ENCODE measurements at regions not wholly inside any gene's neighbourhood (a gene's known extent, or its start where the extent isn't known, plus 50 kb on each side); places are given as distances from the start of the nearest gene placed in this dataset.

- H3K9me3 ChIP-seq: no peaks in the 10 kb centered on the region
- no peak overlapping the region for H3K27ac ChIP-seq
- H3K36me3 ChIP-seq: no peaks in the 10 kb centered on the region
- no peaks in the 10 kb centered on the region for H3K4me1 ChIP-seq
- no peaks in the 10 kb centered on the region for H3K27me3 ChIP-seq
- no peak for TF ChIP-seq CTCF (IDR thresholded peaks at IDR 0.05)
- no peak for TF ChIP-seq POLR2A (IDR thresholded peaks at IDR 0.05)
- H3K4me3 ChIP-seq: no peak overlapping the region
- no peak for DNase-seq
Observed at GRCh38 chr6:113127786-113128419, 729.2 kb upstream of the MARCKS start.

- H3K27ac ChIP-seq: no peak overlapping the region
- TF ChIP-seq POLR2A (IDR thresholded peaks at IDR 0.05): no peak
- TF ChIP-seq CTCF (IDR thresholded peaks at IDR 0.05): no peak
- H3K4me3 ChIP-seq: no peak overlapping the region
Observed at GRCh38 chr6:113128661-113129060, 728.5 kb upstream of the MARCKS start.

GRCh38 chr6:113129991-113130390 is 727.2 kb upstream of the MARCKS start:
- no peak overlapping the region for H3K4me3 ChIP-seq
- TF ChIP-seq CTCF (IDR thresholded peaks at IDR 0.05) (no peak), POLR2A (IDR thresholded peaks at IDR 0.05) (no peak)
- no peak for DNase-seq
- no peaks in the 10 kb centered on the region for H3K36me3 ChIP-seq
- H3K9me3 ChIP-seq: no peaks in the 10 kb centered on the region
- no peak overlapping the region for H3K27ac ChIP-seq
- H3K27me3 ChIP-seq: no peaks in the 10 kb centered on the region
- H3K4me1 ChIP-seq: no peaks in the 10 kb centered on the region

More at GRCh38 chr6:113128661-113129060, 728.5 kb upstream of the MARCKS start:
- H3K36me3 ChIP-seq: no peaks in the 10 kb centered on the region
- H3K27me3 ChIP-seq: no peaks in the 10 kb centered on the region
- H3K9me3 ChIP-seq: no peaks in the 10 kb centered on the region
- no peak for DNase-seq
- no peaks in the 10 kb centered on the region for H3K4me1 ChIP-seq

DNA sequence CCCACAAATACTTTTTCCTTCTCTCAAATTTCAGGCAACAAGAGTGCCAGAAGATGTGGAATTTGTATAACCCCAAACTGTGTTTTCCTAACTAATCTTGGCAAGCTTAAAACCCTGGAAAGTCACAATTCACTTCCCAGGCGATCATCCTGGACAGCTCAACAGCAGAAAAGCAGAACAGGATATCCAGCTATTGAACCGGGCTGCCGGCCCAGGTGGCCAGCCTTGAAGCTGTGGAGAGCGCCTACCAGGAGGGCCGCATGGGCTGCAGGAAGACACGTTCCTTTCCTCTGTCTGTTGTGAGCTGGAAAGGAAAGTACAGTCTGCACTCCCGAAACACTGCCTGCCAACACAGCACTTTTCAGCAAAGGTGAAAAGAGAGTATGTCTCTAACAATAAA is 719.7 kb upstream of the MARCKS start:
- Histone ChIP-seq H3K9me3 (no peaks in the 10 kb centered on the region), H3K27me3 (no peaks in the 10 kb centered on the region), H3K27ac (no peak overlapping the region), H3K36me3 (no peaks in the 10 kb centered on the region), H3K4me1 (no peaks in the 10 kb centered on the region), H3K4me3 (no peak overlapping the region)
- no peak for TF ChIP-seq POLR2A (IDR thresholded peaks at IDR 0.05)
- no peak for TF ChIP-seq CTCF (IDR thresholded peaks at IDR 0.05)
- DNase-seq: no peak

DNA sequence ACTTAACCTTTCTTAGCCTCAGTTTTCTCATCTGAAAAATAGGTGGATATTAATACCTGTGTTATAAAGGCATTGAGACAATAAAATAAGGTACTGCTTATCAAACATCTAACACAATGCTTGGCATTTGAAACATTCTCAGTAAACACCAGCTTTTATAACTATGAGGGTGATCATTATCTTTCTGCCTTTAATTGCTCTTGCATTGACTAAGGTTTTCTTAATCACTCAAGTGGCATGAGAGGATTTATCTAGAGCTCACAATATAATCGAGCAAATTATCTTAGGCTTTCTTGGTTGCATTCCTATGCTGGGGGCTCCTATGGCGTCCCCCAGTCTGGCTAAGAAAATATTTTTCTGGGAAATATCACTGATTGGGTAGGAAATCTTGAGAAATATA is 716.4 kb upstream of the MARCKS start:
- no peaks in the 10 kb centered on the region for H3K4me1 ChIP-seq

More for the DNA sequence above, 716.4 kb upstream of the MARCKS start:
- no peak for DNase-seq
- no peak for TF ChIP-seq CTCF (IDR thresholded peaks at IDR 0.05)
- TF ChIP-seq POLR2A (IDR thresholded peaks at IDR 0.05): no peak
- Histone ChIP-seq H3K36me3 (no peaks in the 10 kb centered on the region), H3K9me3 (no peaks in the 10 kb centered on the region), H3K27me3 (no peaks in the 10 kb centered on the region), H3K27ac (no peak overlapping the region), H3K4me3 (no peak overlapping the region)
